ENCODE measurements at regions not wholly inside any gene's neighbourhood (a gene's known extent, or its start where the extent isn't known, plus 50 kb on each side); places are given as distances from the start of the nearest gene placed in this dataset.
"Not testable (repeated sequence)": the region's sequence is repeated elsewhere in the genome, so short reads cannot be mapped to it uniquely, and the experiment has no call there.

- DNase-seq (ENCODE audit: low spot score): no peak
- Mint-ChIP-seq H3K27me3 (ENCODE audit: low read depth) (no peaks in the 10 kb centered on the region), H3K4me1 (ENCODE audit: low read depth) (no peaks in the 10 kb centered on the region), H3K9me3 (no peaks in the 10 kb centered on the region), H3K36me3 (ENCODE audit: low read depth) (no peaks in the 10 kb centered on the region), H3K4me3 (no peak overlapping the region), H3K27ac (no peak overlapping the region)
These were observed 66.1 kb downstream of the RBMX2 start for GRCh38 chrX:130467936-130468335.

GRCh38 chrX:130468395-130468923, 66.7 kb downstream of the RBMX2 start:
- no peak overlapping the region for H3K27ac Mint-ChIP-seq
- H3K36me3 Mint-ChIP-seq (ENCODE audit: low read depth): no peaks in the 10 kb centered on the region
- H3K4me1 Mint-ChIP-seq (ENCODE audit: low read depth): no peaks in the 10 kb centered on the region
- DNase-seq (ENCODE audit: low spot score): no peak
- no peaks in the 10 kb centered on the region for H3K9me3 Mint-ChIP-seq
- no peak overlapping the region for H3K4me3 Mint-ChIP-seq
- no peaks in the 10 kb centered on the region for H3K27me3 Mint-ChIP-seq (ENCODE audit: low read depth)

- no peaks in the 10 kb centered on the region for H3K36me3 Mint-ChIP-seq (ENCODE audit: low read depth)
- H3K9me3 Mint-ChIP-seq: no peaks in the 10 kb centered on the region
- H3K27me3 Mint-ChIP-seq (ENCODE audit: low read depth): no peaks in the 10 kb centered on the region
- no peak overlapping the region for H3K27ac Mint-ChIP-seq
- no peak for DNase-seq (ENCODE audit: low spot score)
- H3K4me1 Mint-ChIP-seq (ENCODE audit: low read depth): no peaks in the 10 kb centered on the region
- H3K4me3 Mint-ChIP-seq: no peak overlapping the region
These were observed 81.1 kb downstream of the RBMX2 start for GRCh38 chrX:130482871-130483270.

GRCh38 chrX:130485870-130486269, 84.1 kb downstream of the RBMX2 start:
- Mint-ChIP-seq H3K36me3 (ENCODE audit: low read depth) (no peaks in the 10 kb centered on the region), H3K27ac (no peak overlapping the region), H3K9me3 (no peaks in the 10 kb centered on the region), H3K4me1 (ENCODE audit: low read depth) (no peaks in the 10 kb centered on the region), H3K4me3 (no peak overlapping the region), H3K27me3 (ENCODE audit: low read depth) (no peaks in the 10 kb centered on the region)
- no peak for DNase-seq (ENCODE audit: low spot score)

GRCh38 chrX:130495502-130495901, 93.7 kb downstream of the RBMX2 start:
- H3K4me1 Mint-ChIP-seq (ENCODE audit: low read depth); H3K36me3 Mint-ChIP-seq (ENCODE audit: low read depth); H3K9me3 Mint-ChIP-seq; H3K27me3 Mint-ChIP-seq (ENCODE audit: low read depth); H3K4me3 Mint-ChIP-seq; H3K27ac Mint-ChIP-seq; DNase-seq (ENCODE audit: low spot score): not testable (repeated sequence)

GRCh38 chrX:130497531-130497930, 95.7 kb downstream of the RBMX2 start:
- Mint-ChIP-seq H3K36me3 (ENCODE audit: low read depth) (no peaks in the 10 kb centered on the region), H3K9me3 (no peaks in the 10 kb centered on the region), H3K27me3 (ENCODE audit: low read depth) (no peaks in the 10 kb centered on the region), H3K27ac (no peak overlapping the region), H3K4me1 (ENCODE audit: low read depth) (no peaks in the 10 kb centered on the region), H3K4me3 (no peak overlapping the region)
- DNase-seq (ENCODE audit: low spot score): no peak

- Mint-ChIP-seq H3K27me3 (ENCODE audit: low read depth) (no peaks in the 10 kb centered on the region), H3K36me3 (ENCODE audit: low read depth) (no peaks in the 10 kb centered on the region), H3K27ac (no peak overlapping the region), H3K4me1 (ENCODE audit: low read depth) (no peaks in the 10 kb centered on the region), H3K9me3 (no peaks in the 10 kb centered on the region), H3K4me3 (no peak overlapping the region)
- no peak for DNase-seq (ENCODE audit: low spot score)
These were observed 97.0 kb downstream of the RBMX2 start for GRCh38 chrX:130498653-130499274.

- no peak for DNase-seq (ENCODE audit: low spot score)
- H3K27me3 Mint-ChIP-seq (ENCODE audit: low read depth): no peaks in the 10 kb centered on the region
- no peaks in the 10 kb centered on the region for H3K9me3 Mint-ChIP-seq
These were observed 100.3 kb downstream of the RBMX2 start for GRCh38 chrX:130502016-130502570.

GRCh38 chrX:130504019-130504418, 102.2 kb downstream of the RBMX2 start:
- H3K4me3 Mint-ChIP-seq: no peak overlapping the region
- H3K36me3 Mint-ChIP-seq (ENCODE audit: low read depth): no peaks in the 10 kb centered on the region
- H3K27me3 Mint-ChIP-seq (ENCODE audit: low read depth): no peaks in the 10 kb centered on the region
- DNase-seq (ENCODE audit: low spot score): no peak
- no peaks in the 10 kb centered on the region for H3K4me1 Mint-ChIP-seq (ENCODE audit: low read depth)
- no peaks in the 10 kb centered on the region for H3K9me3 Mint-ChIP-seq
- H3K27ac Mint-ChIP-seq: no peak overlapping the region

More at GRCh38 chrX:130502016-130502570, 100.3 kb downstream of the RBMX2 start:
- Mint-ChIP-seq H3K4me3 (no peak overlapping the region), H3K27ac (no peak overlapping the region), H3K4me1 (ENCODE audit: low read depth) (no peaks in the 10 kb centered on the region), H3K36me3 (ENCODE audit: low read depth) (no peaks in the 10 kb centered on the region)

GRCh38 chrX:130507015-130507414, 105.2 kb downstream of the RBMX2 start:
- Mint-ChIP-seq H3K9me3 (no peaks in the 10 kb centered on the region), H3K27ac (no peak overlapping the region), H3K4me3 (no peak overlapping the region), H3K27me3 (ENCODE audit: low read depth) (no peaks in the 10 kb centered on the region), H3K4me1 (ENCODE audit: low read depth) (no peaks in the 10 kb centered on the region), H3K36me3 (ENCODE audit: low read depth) (no peaks in the 10 kb centered on the region)
- no peak for DNase-seq (ENCODE audit: low spot score)

GRCh38 chrX:130512534-130512933, 110.7 kb downstream of the RBMX2 start:
- not testable (repeated sequence) for H3K36me3 Mint-ChIP-seq (ENCODE audit: low read depth); H3K27me3 Mint-ChIP-seq (ENCODE audit: low read depth); H3K27ac Mint-ChIP-seq; H3K4me1 Mint-ChIP-seq (ENCODE audit: low read depth); H3K4me3 Mint-ChIP-seq; H3K9me3 Mint-ChIP-seq; DNase-seq (ENCODE audit: low spot score)

GRCh38 chrX:130516123-130516522, 114.3 kb downstream of the RBMX2 start:
- DNase-seq (ENCODE audit: low spot score): no peak
- Mint-ChIP-seq H3K27me3 (ENCODE audit: low read depth) (no peaks in the 10 kb centered on the region), H3K36me3 (ENCODE audit: low read depth) (no peaks in the 10 kb centered on the region), H3K4me1 (ENCODE audit: low read depth) (no peaks in the 10 kb centered on the region), H3K27ac (no peak overlapping the region), H3K4me3 (no peak overlapping the region), H3K9me3 (no peaks in the 10 kb centered on the region)

- H3K9me3 Mint-ChIP-seq: no peaks in the 10 kb centered on the region
- peak overlapping the region; percentile 26 for H3K4me3 Mint-ChIP-seq
- no peak overlapping the region for H3K27ac Mint-ChIP-seq
- no peaks in the 10 kb centered on the region for H3K4me1 Mint-ChIP-seq (ENCODE audit: low read depth)
- peaks cover 13% of the 10 kb centered on the region for H3K27me3 Mint-ChIP-seq (ENCODE audit: low read depth)
- H3K36me3 Mint-ChIP-seq (ENCODE audit: low read depth): no peaks in the 10 kb centered on the region
- no peak for DNase-seq (ENCODE audit: low spot score)
These were observed 121.9 kb downstream of the RBMX2 start for GRCh38 chrX:130523460-130524394.

Measured in T-helper 2 cell treated with Interferon-gamma antibody and Interleukin-4, amounts not matched to agents 5 μg/mL and 100 μg/mL, for 36 hours (primary cell).